Neural crest cell (in vitro differentiated cells): ENCODE measurements at regions not wholly inside any gene's neighbourhood (a gene's known extent, or its start where the extent isn't known, plus 50 kb on each side); places are given as distances from the start of the nearest gene placed in this dataset.

Experiments used
- DNase-seq: peaks from one replicate; pipeline ENCODE4 v3.0.0; 2021; ENCODE audit warnings: low read depth, mixed read lengths, low spot score
- H3K27ac Mint-ChIP-seq: one replicate; pipeline ENCODE4 v1.8.0; 2021; ENCODE audit warnings: mild to moderate bottlenecking, mixed read lengths; ENCODE audit not compliant: unreplicated experiment
- H3K27me3 Mint-ChIP-seq: 2 replicates; pipeline ENCODE4 v1.8.0; 2021; ENCODE audit warnings: low read depth, mild to moderate bottlenecking, mixed read lengths
- H3K36me3 Mint-ChIP-seq: 2 replicates; pipeline ENCODE4 v1.8.0; 2021; ENCODE audit warnings: low read depth, mild to moderate bottlenecking, mixed read lengths
- H3K4me1 Mint-ChIP-seq: 2 replicates; pipeline ENCODE4 v1.8.0; 2021; ENCODE audit warnings: mixed read lengths
- H3K4me3 Mint-ChIP-seq: one replicate; pipeline ENCODE4 v1.8.0; 2021; ENCODE audit warnings: mild to moderate bottlenecking, mixed read lengths
- H3K9me3 Mint-ChIP-seq: 2 replicates; pipeline ENCODE4 v1.8.0; 2021; ENCODE audit warnings: mixed read lengths
- CTCF ChIP-seq: fragments of 200-600 bp; sonication (generic); conservative IDR thresholded peaks from 2 replicates; pipeline ENCODE4 v1.5.0; 2021; ENCODE audit warnings: antibody characterized with exemption, mild to moderate bottlenecking

DNA sequence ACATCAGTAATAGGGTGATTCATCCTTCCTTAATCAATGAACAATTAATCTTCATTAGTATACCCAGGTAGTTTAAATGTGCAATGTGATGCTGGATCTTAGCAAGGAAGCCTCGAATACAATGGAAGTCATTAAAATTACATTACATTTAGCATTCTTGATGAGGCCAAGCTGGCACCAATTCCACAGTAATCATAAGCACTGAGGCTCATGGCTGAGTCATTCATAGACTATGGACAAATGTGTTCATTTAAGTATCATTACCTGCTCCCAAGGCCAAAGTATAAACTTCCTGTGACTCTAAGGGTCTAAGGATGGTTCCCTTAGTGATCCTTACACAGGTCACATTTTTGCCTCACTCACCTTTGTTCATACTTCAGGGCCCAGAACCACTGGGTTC lies 266.4 kb upstream of the CDIN1 start:
- Mint-ChIP-seq H3K27me3 (no peaks in the 10 kb centered on the region), H3K4me1 (no peaks in the 10 kb centered on the region), H3K27ac (no peak overlapping the region), H3K36me3 (no peaks in the 10 kb centered on the region), H3K4me3 (no peak overlapping the region), H3K9me3 (peaks cover 3% of the 10 kb centered on the region)
- no peak for DNase-seq
- no peak for TF ChIP-seq CTCF

- no peaks in the 10 kb centered on the region for H3K36me3 Mint-ChIP-seq
- H3K27ac Mint-ChIP-seq: no peak overlapping the region
- TF ChIP-seq CTCF: no peak
- no peaks in the 10 kb centered on the region for H3K9me3 Mint-ChIP-seq
- DNase-seq: no peak
- H3K4me1 Mint-ChIP-seq: no peaks in the 10 kb centered on the region
- no peak overlapping the region for H3K4me3 Mint-ChIP-seq
- no peaks in the 10 kb centered on the region for H3K27me3 Mint-ChIP-seq
Measured at GRCh38 chr15:36313736-36314280, 265.6 kb upstream of the CDIN1 start.

GRCh38 chr15:36315649-36316048 lies 263.8 kb upstream of the CDIN1 start:
- Mint-ChIP-seq H3K27me3 (no peaks in the 10 kb centered on the region), H3K4me3 (no peak overlapping the region), H3K36me3 (no peaks in the 10 kb centered on the region), H3K27ac (no peak overlapping the region), H3K9me3 (no peaks in the 10 kb centered on the region), H3K4me1 (no peaks in the 10 kb centered on the region)
- no peak for DNase-seq
- TF ChIP-seq CTCF: no peak

GRCh38 chr15:36323615-36324014 lies 255.8 kb upstream of the CDIN1 start:
- Mint-ChIP-seq H3K4me3 (no peak overlapping the region), H3K27me3 (no peaks in the 10 kb centered on the region), H3K9me3 (peaks cover 3% of the 10 kb centered on the region), H3K36me3 (no peaks in the 10 kb centered on the region), H3K4me1 (no peaks in the 10 kb centered on the region), H3K27ac (no peak overlapping the region)
- TF ChIP-seq CTCF: no peak
- no peak for DNase-seq

- DNase-seq: no peak
- H3K27me3 Mint-ChIP-seq: no peaks in the 10 kb centered on the region
- no peak for TF ChIP-seq CTCF
- no peak overlapping the region for H3K27ac Mint-ChIP-seq
- H3K4me1 Mint-ChIP-seq: no peaks in the 10 kb centered on the region
- H3K4me3 Mint-ChIP-seq: no peak overlapping the region
- peaks cover 3% of the 10 kb centered on the region for H3K9me3 Mint-ChIP-seq
- no peaks in the 10 kb centered on the region for H3K36me3 Mint-ChIP-seq
Measured at GRCh38 chr15:36325206-36325605, 254.2 kb upstream of the CDIN1 start.

DNA sequence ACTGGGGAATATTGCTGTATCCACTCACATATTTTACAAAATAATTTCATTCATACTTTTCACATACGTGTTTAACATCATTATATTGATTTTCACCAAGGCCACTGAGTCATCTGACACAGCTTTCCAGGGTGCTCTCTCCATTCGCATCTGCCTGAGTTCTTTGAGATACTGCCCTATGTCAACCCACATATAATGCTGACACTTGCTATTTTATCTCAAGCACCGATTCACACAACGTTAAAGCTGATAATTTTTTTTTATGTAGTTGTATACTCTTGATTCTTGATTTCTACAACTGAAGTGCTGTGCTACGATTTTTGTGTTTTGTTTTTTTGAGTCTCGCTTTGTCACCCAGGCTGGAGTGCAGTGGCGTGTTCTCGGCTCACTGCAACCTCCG lies 249.8 kb upstream of the CDIN1 start:
- peaks cover 4% of the 10 kb centered on the region for H3K4me1 Mint-ChIP-seq
- DNase-seq: no peak
- no peak overlapping the region for H3K27ac Mint-ChIP-seq
- H3K9me3 Mint-ChIP-seq: peaks cover 3% of the 10 kb centered on the region
- TF ChIP-seq CTCF: no peak
- H3K27me3 Mint-ChIP-seq: no peaks in the 10 kb centered on the region
- no peaks in the 10 kb centered on the region for H3K36me3 Mint-ChIP-seq
- H3K4me3 Mint-ChIP-seq: no peak overlapping the region
